Fibroblast of lung (primary cell): ENCODE measurements at regions not wholly inside any gene's neighbourhood (a gene's known extent, or its start where the extent isn't known, plus 50 kb on each side); places are given as distances from the start of the nearest gene placed in this dataset.

Experiments used
- DNase-seq, 2 donors: peaks; one replicate each; pipeline versions ENCODE4 v3.0.0 to v3.0.0-alpha.2; 2010; ENCODE audit warnings: low read depth in 2 of 2
- H2AFZ ChIP-seq: 2 replicates; pipeline ENCODE4 v1.5.1; 2012; ENCODE audit warnings: low read length, control low read depth, inconsistent platforms
- H3K27ac ChIP-seq: 2 replicates; pipeline ENCODE4 v1.5.1; 2011; ENCODE audit warnings: low read length, control low read depth; ENCODE audit not compliant: insufficient read depth
- H3K27me3 ChIP-seq: 2 replicates; pipeline ENCODE4 v1.5.1; 2011; ENCODE audit warnings: mild to moderate bottlenecking, low read length; ENCODE audit not compliant: control insufficient read depth, insufficient read depth
- H3K36me3 ChIP-seq: 2 replicates; pipeline ENCODE4 v1.5.1; 2011; ENCODE audit warnings: low read length; ENCODE audit not compliant: control insufficient read depth, insufficient read depth
- H3K4me1 ChIP-seq: 2 replicates; pipeline ENCODE4 v1.5.1; 2011; ENCODE audit warnings: low read length; ENCODE audit not compliant: control insufficient read depth, insufficient read depth; ENCODE audit errors: extremely low read depth
- H3K4me2 ChIP-seq: 2 replicates; pipeline ENCODE4 v1.5.1; 2011; ENCODE audit warnings: low read length, control low read depth; ENCODE audit not compliant: insufficient read depth; ENCODE audit errors: extremely low read depth
- H3K4me3 ChIP-seq, 4 experiments: fragments of 200-600 bp in 1 of 4; sonication (generic) in 1 of 4; replicated peaks in 1 of 4; 2 replicates each; pipeline ENCODE4 v1.5.1; 2011 to 2016; ENCODE audit warnings: low read length in 4 of 4, low read depth in 3 of 4, mild to moderate bottlenecking in 3 of 4, control low read depth in 2 of 4, inconsistent platforms in 1 of 4, mixed read lengths in 1 of 4; ENCODE audit not compliant: insufficient read depth in 1 of 4; ENCODE audit errors: control extremely low read depth in 1 of 4
- H3K79me2 ChIP-seq: 2 replicates; pipeline ENCODE4 v1.5.1; 2012; ENCODE audit warnings: mild to moderate bottlenecking, low read length, inconsistent platforms; ENCODE audit not compliant: control insufficient read depth, insufficient read depth
- H3K9ac ChIP-seq: 2 replicates; pipeline ENCODE4 v1.5.1; 2011; ENCODE audit warnings: mild to moderate bottlenecking, low read length, control low read depth; ENCODE audit not compliant: insufficient read depth
- H3K9me3 ChIP-seq: 2 replicates; pipeline ENCODE4 v1.5.1; 2012; ENCODE audit warnings: low read depth, low read length; ENCODE audit not compliant: control insufficient read depth, insufficient read depth
- H4K20me1 ChIP-seq: 2 replicates; pipeline ENCODE4 v1.5.1; 2011; ENCODE audit warnings: low read length; ENCODE audit not compliant: control insufficient read depth, insufficient read depth; ENCODE audit errors: extremely low read depth
- EZH2 ChIP-seq: IDR thresholded peaks from 2 replicates; pipeline ENCODE4 v1.5.1; 2012; ENCODE audit warnings: low read length, control low read depth, mild to moderate bottlenecking; ENCODE audit errors: missing control alignments
- TF ChIP-seq, protein P1 (sequence below), 2 donors: IDR thresholded peaks in 1 of 2; conservative IDR thresholded peaks in 1 of 2; 1 replicate in 1 of 2; 2 replicates in 1 of 2; pipeline ENCODE4 v1.5.1; 2011 to 2012; ENCODE audit warnings: low read length in 2 of 2, control low read depth in 1 of 2, inconsistent platforms in 1 of 2, low read depth in 1 of 2, mild to moderate bottlenecking in 1 of 2

DNA sequence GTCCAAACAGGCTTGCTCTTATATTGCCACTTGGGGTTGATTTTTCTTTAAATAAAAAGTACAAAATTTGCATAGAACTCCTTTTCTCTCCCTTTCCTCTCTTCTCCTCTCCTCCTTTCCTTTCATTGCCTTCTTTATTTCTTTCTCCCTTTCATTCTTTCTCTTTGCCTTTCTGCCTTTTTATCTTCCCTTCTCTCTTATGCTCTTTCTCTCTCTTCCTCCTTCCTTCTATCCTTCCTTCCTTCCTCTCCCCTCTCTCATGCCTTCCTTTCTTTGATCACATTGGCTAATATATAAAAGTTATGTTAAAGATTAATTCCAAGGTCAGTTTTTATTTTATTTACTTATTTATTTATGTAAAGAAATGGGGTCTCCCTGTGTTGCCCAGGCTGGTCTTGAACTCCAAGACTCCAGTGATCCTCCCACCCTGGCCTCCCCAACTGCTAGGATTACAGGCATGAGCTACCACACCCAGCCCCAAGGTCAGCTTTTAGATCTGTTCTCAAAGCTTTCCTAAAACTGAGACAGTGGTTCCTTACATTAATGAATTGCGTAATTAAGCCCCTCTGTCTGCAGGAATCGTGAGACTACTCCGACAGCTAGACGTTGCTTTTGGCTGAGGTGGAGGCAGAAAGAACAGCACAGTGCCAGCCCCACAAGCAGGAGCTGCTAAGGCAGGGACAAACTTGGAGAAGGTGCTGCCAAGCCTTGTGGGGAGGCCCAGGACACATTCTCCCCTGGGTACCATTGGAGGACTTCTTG is 361.9 kb downstream of the SIPA1L2 start:
- Histone ChIP-seq H3K4me3 (no peak overlapping the region), H3K27ac (no peak overlapping the region), H3K9ac (no peak overlapping the region), H3K9me3 (no peaks in the 10 kb centered on the region), H3K79me2 (no peaks in the 10 kb centered on the region), H3K36me3 (no peaks in the 10 kb centered on the region), H2AFZ (no peak overlapping the region), H3K4me2 (no peak overlapping the region), H3K27me3 (no peaks in the 10 kb centered on the region), H3K4me1 (no peaks in the 10 kb centered on the region), H4K20me1 (no peaks in the 10 kb centered on the region)
- TF ChIP-seq EZH2, result no peak
- TF ChIP-seq, protein P1, sequence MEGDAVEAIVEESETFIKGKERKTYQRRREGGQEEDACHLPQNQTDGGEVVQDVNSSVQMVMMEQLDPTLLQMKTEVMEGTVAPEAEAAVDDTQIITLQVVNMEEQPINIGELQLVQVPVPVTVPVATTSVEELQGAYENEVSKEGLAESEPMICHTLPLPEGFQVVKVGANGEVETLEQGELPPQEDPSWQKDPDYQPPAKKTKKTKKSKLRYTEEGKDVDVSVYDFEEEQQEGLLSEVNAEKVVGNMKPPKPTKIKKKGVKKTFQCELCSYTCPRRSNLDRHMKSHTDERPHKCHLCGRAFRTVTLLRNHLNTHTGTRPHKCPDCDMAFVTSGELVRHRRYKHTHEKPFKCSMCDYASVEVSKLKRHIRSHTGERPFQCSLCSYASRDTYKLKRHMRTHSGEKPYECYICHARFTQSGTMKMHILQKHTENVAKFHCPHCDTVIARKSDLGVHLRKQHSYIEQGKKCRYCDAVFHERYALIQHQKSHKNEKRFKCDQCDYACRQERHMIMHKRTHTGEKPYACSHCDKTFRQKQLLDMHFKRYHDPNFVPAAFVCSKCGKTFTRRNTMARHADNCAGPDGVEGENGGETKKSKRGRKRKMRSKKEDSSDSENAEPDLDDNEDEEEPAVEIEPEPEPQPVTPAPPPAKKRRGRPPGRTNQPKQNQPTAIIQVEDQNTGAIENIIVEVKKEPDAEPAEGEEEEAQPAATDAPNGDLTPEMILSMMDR (conservative IDR thresholded peaks at IDR 0.05 in 1 of 2, IDR thresholded peaks at IDR 0.05 in 1 of 2; ENCODE audit: low read depth in 1 of 2, low read length in 2 of 2), result no peak
- DNase-seq, result no peak

DNA sequence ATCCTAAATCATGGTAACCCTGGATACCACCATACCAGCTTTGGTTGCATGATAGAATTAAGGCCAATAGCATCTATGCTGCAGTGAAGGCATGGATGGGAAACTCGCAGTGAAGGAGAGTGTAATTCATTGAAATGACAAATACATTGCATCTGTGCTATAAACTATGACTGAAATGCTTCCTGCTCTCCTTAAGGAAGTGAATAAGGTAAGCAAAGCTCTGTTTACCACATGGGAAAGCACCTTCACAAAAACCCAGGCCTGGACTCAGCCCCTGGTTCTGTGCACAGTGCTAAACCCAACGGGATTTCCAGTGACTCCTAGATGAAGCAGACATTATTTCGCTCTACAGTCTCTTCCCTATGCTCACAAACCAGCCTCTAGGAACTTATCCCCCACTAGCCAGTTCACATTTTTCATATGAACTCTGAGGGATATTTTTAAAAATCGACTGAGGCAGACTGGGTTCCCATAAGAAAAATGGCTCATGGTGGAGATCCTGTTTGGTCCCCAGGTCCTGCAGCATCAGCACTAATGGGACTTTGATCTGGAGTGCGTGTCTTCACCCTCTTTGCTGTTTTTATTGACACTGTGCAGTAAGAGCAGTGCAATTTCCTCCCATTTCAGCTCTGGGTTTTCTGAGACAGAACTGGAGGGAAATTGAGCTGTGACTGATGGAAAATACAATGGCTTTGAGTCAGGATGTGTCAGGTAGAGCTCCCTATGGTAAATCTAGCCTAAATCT is 362.7 kb downstream of the SIPA1L2 start:
- Histone ChIP-seq H2AFZ (no peak overlapping the region), H3K4me2 (no peak overlapping the region), H3K36me3 (no peaks in the 10 kb centered on the region), H3K9me3 (no peaks in the 10 kb centered on the region), H3K9ac (no peak overlapping the region), H3K4me1 (no peaks in the 10 kb centered on the region), H3K27ac (no peak overlapping the region), H3K4me3 (no peak overlapping the region), H3K27me3 (no peaks in the 10 kb centered on the region), H3K79me2 (no peaks in the 10 kb centered on the region), H4K20me1 (no peaks in the 10 kb centered on the region)
- DNase-seq, result no peak
- TF ChIP-seq, protein P1 (conservative IDR thresholded peaks at IDR 0.05 in 1 of 2, IDR thresholded peaks at IDR 0.05 in 1 of 2; ENCODE audit: low read depth in 1 of 2, low read length in 2 of 2), result no peak
- TF ChIP-seq EZH2, result no peak

DNA sequence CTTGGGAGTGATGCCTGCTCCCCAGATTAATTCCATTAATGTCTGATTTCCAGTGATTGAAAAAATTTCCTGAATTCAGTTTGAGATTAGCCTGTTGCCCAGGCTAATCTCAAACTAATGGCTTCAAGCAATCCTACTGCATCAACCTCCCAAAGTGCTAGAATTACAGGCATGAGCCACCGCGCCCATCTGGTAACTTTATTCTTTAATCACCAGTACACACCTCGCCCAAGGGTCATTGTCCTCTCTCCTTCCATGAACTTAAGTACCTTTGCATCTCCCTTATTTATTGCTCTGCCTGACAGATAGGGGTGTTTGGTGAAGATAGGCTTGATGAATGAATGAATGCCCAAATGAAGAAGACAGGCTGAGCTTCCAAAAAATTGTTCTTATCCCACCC is 366.5 kb downstream of the SIPA1L2 start:
- Histone ChIP-seq H3K36me3 (no peaks in the 10 kb centered on the region), H3K4me3 (no peak overlapping the region), H3K9me3 (no peaks in the 10 kb centered on the region), H3K79me2 (no peaks in the 10 kb centered on the region), H3K27me3 (no peaks in the 10 kb centered on the region), H3K4me1 (no peaks in the 10 kb centered on the region), H2AFZ (no peak overlapping the region), H3K9ac (no peak overlapping the region), H3K4me2 (no peak overlapping the region), H4K20me1 (no peaks in the 10 kb centered on the region), H3K27ac (no peak overlapping the region)
- DNase-seq, result no peak
- TF ChIP-seq EZH2, result no peak
- TF ChIP-seq, protein P1 (conservative IDR thresholded peaks at IDR 0.05 in 1 of 2, IDR thresholded peaks at IDR 0.05 in 1 of 2; ENCODE audit: low read depth in 1 of 2, low read length in 2 of 2), result no peak
